Suprapubic skin (tissue), 4 donors: ENCODE measurements at regions not wholly inside any gene's neighbourhood (a gene's known extent, or its start where the extent isn't known, plus 50 kb on each side); places are given as distances from the start of the nearest gene placed in this dataset.

Experiments used
- DNase-seq, 2 donors: peaks; one replicate each; pipeline ENCODE4 v3.0.0-alpha.2; 2019; ENCODE audit warnings: low spot score in 2 of 2
- H3K27ac ChIP-seq: fragments of 200-600 bp; sonication (generic); one replicate; pipeline ENCODE4 v1.5.1; 2019
- H3K27me3 ChIP-seq: fragments of 200-600 bp; sonication (generic); one replicate; pipeline ENCODE4 v1.5.1; 2019
- H3K36me3 ChIP-seq: fragments of 200-600 bp; sonication (generic); one replicate; pipeline ENCODE4 v1.5.1; 2019
- H3K4me1 ChIP-seq: fragments of 200-600 bp; sonication (generic); one replicate; pipeline ENCODE4 v1.5.1; 2019
- H3K4me3 ChIP-seq: fragments of 200-600 bp; sonication (generic); one replicate; pipeline ENCODE4 v1.5.1; 2019; ENCODE audit warnings: mild to moderate bottlenecking
- H3K9me3 ChIP-seq: fragments of 200-600 bp; sonication (generic); one replicate; pipeline ENCODE4 v1.5.1; 2019
- CTCF ChIP-seq, 2 donors: fragments of 200-600 bp in 1 of 2; fragments of 450-650 bp in 1 of 2; sonication (generic) in 1 of 2; IDR thresholded peaks; one replicate each; pipeline ENCODE4 v1.5.1; 2016 to 2019; ENCODE audit warnings: antibody characterized with exemption in 2 of 2, mild to moderate bottlenecking in 1 of 2, moderate library complexity in 1 of 2
- EP300 ChIP-seq: sonication (generic); formaldehyde crosslinking; IDR thresholded peaks from one replicate; pipeline ENCODE4 v1.6.1; 2017; ENCODE audit warnings: antibody characterized with exemption
- POLR2A ChIP-seq, 2 donors: fragments of 450-650 bp; IDR thresholded peaks; one replicate each; pipeline ENCODE4 v1.6.1; 2017; ENCODE audit warnings: antibody characterized with exemption in 2 of 2, mild to moderate bottlenecking in 2 of 2, moderate library complexity in 2 of 2
- POLR2AphosphoS5 ChIP-seq, 3 donors: sonication (generic); formaldehyde crosslinking; IDR thresholded peaks; one replicate each; pipeline ENCODE4 v1.6.1; 2017; ENCODE audit warnings: antibody characterized with exemption in 3 of 3
- WGBS: methylation state at CpG from one replicate; pipeline ENCODE4 v1.1.5; 2018; 5-methylcytosine and 5-hydroxymethylcytosine counted together

GRCh38 chr7:136150311-136150710 lies 173.2 kb upstream of the MTPN start:
- WGBS = 37% methylated on average over 1 of the region's 1 CpG
- DNase-seq = no peak
- Histone ChIP-seq H3K27ac (no peak overlapping the region), H3K9me3 (no peaks in the 10 kb centered on the region), H3K27me3 (no peaks in the 10 kb centered on the region), H3K4me3 (no peak overlapping the region), H3K4me1 (no peaks in the 10 kb centered on the region), H3K36me3 (no peaks in the 10 kb centered on the region)
- TF ChIP-seq EP300 (no peak), POLR2AphosphoS5 (IDR thresholded peaks at IDR 0.05) (no peak), POLR2A (IDR thresholded peaks at IDR 0.05) (no peak), CTCF (IDR thresholded peaks at IDR 0.05) (no peak)

- no peaks in the 10 kb centered on the region for H3K36me3 ChIP-seq
- H3K4me3 ChIP-seq = no peak overlapping the region
- H3K9me3 ChIP-seq = no peaks in the 10 kb centered on the region
- H3K27me3 ChIP-seq = no peaks in the 10 kb centered on the region
- no peak overlapping the region for H3K27ac ChIP-seq
- DNase-seq = no peak
- H3K4me1 ChIP-seq = no peaks in the 10 kb centered on the region
- 52% methylated on average over 5 of the region's 5 CpGs for WGBS
- no peak for TF ChIP-seq CTCF (IDR thresholded peaks at IDR 0.05)
- TF ChIP-seq POLR2A (IDR thresholded peaks at IDR 0.05) = no peak
- no peak for TF ChIP-seq EP300
Observed at GRCh38 chr7:136148920-136149319, 171.8 kb upstream of the MTPN start.

GRCh38 chr7:136146925-136147324 lies 169.8 kb upstream of the MTPN start:
- H3K4me1 ChIP-seq = no peaks in the 10 kb centered on the region
- 94% methylated on average over 1 of the region's 1 CpG for WGBS
- no peaks in the 10 kb centered on the region for H3K27me3 ChIP-seq
- no peaks in the 10 kb centered on the region for H3K36me3 ChIP-seq
- no peak for TF ChIP-seq POLR2AphosphoS5 (IDR thresholded peaks at IDR 0.05)
- TF ChIP-seq POLR2A (IDR thresholded peaks at IDR 0.05) = no peak
- no peak for TF ChIP-seq EP300
- DNase-seq = no peak
- H3K4me3 ChIP-seq = no peak overlapping the region
- H3K9me3 ChIP-seq = no peaks in the 10 kb centered on the region
- H3K27ac ChIP-seq = no peak overlapping the region

GRCh38 chr7:136144182-136144581 lies 167.0 kb upstream of the MTPN start:
- H3K27ac ChIP-seq = no peak overlapping the region
- no peak overlapping the region for H3K4me3 ChIP-seq
- TF ChIP-seq POLR2AphosphoS5 (IDR thresholded peaks at IDR 0.05) (no peak), CTCF (IDR thresholded peaks at IDR 0.05) (no peak), POLR2A (IDR thresholded peaks at IDR 0.05) (no peak), EP300 (no peak)
- 68% methylated on average over 2 of the region's 2 CpGs for WGBS
- H3K9me3 ChIP-seq = no peaks in the 10 kb centered on the region
- no peaks in the 10 kb centered on the region for H3K27me3 ChIP-seq
- no peaks in the 10 kb centered on the region for H3K4me1 ChIP-seq
- no peak for DNase-seq
- H3K36me3 ChIP-seq = no peaks in the 10 kb centered on the region

GRCh38 chr7:136143271-136143670 lies 166.1 kb upstream of the MTPN start:
- DNase-seq = no peak
- Histone ChIP-seq H3K4me3 (no peak overlapping the region), H3K27ac (no peak overlapping the region), H3K9me3 (no peaks in the 10 kb centered on the region), H3K4me1 (no peaks in the 10 kb centered on the region), H3K36me3 (no peaks in the 10 kb centered on the region), H3K27me3 (no peaks in the 10 kb centered on the region)
- TF ChIP-seq CTCF (IDR thresholded peaks at IDR 0.05) (no peak), POLR2AphosphoS5 (IDR thresholded peaks at IDR 0.05) (no peak), POLR2A (IDR thresholded peaks at IDR 0.05) (no peak), EP300 (no peak)

GRCh38 chr7:136142583-136142982 lies 165.4 kb upstream of the MTPN start:
- Histone ChIP-seq H3K9me3 (no peaks in the 10 kb centered on the region), H3K4me3 (no peak overlapping the region), H3K27ac (no peak overlapping the region), H3K36me3 (no peaks in the 10 kb centered on the region), H3K27me3 (no peaks in the 10 kb centered on the region), H3K4me1 (no peaks in the 10 kb centered on the region)
- 90% methylated on average over 2 of the region's 2 CpGs for WGBS
- TF ChIP-seq POLR2AphosphoS5 (IDR thresholded peaks at IDR 0.05) = no peak
- TF ChIP-seq EP300 = no peak
- TF ChIP-seq POLR2A (IDR thresholded peaks at IDR 0.05) = no peak
- no peak for DNase-seq
